Thoracic aorta (tissue), 2 donors: ENCODE measurements at regions not wholly inside any gene's neighbourhood (a gene's known extent, or its start where the extent isn't known, plus 50 kb on each side); places are given as distances from the start of the nearest gene placed in this dataset.

Experiments used
- ATAC-seq: fragments of 150-250 bp; one replicate; pipeline ENCODE4 v1.8.0; 2017; ENCODE audit warnings: low read depth; ENCODE audit not compliant: insufficient number of reproducible peaks, low FRiP score
- DNase-seq: peaks from one replicate; pipeline ENCODE4 v3.0.0-alpha.2; 2020; ENCODE audit warnings: low spot score
- H3K27ac ChIP-seq, 2 donors: fragments of 200-600 bp; sonication (generic); 1 replicate in 1 of 2; 2 replicates in 1 of 2; pipeline ENCODE4 v1.5.1; 2016; ENCODE audit warnings: mild to moderate bottlenecking in 2 of 2, moderate library complexity in 2 of 2
- H3K27me3 ChIP-seq: fragments of 200-600 bp; sonication (generic); replicated peaks from 2 replicates; pipeline ENCODE4 v1.6.0; 2016; ENCODE audit warnings: mild to moderate bottlenecking; ENCODE audit not compliant: insufficient read depth
- H3K36me3 ChIP-seq: fragments of 200-600 bp; sonication (generic); one replicate; pipeline ENCODE4 v1.5.1; 2016
- H3K4me1 ChIP-seq, 2 donors: fragments of 200-600 bp; sonication (generic); 1 replicate in 1 of 2; 2 replicates in 1 of 2; pipeline versions ENCODE4 v1.5.1 to v1.6.0; 2016; ENCODE audit warnings: low read depth in 2 of 2, mild to moderate bottlenecking in 1 of 2; ENCODE audit not compliant: control insufficient read depth in 1 of 2
- H3K4me3 ChIP-seq: fragments of 200-600 bp; sonication (generic); 2 replicates; pipeline ENCODE4 v1.5.1; 2016; ENCODE audit warnings: mild to moderate bottlenecking
- H3K9me3 ChIP-seq: fragments of 200-600 bp; sonication (generic); 2 replicates; pipeline ENCODE4 v1.5.1; 2016
- TF ChIP-seq, protein P1 (sequence below): fragments of 200-600 bp; sonication (generic); IDR thresholded peaks from one replicate; pipeline ENCODE4 v1.5.1; 2019; ENCODE audit warnings: antibody characterized with exemption

DNA sequence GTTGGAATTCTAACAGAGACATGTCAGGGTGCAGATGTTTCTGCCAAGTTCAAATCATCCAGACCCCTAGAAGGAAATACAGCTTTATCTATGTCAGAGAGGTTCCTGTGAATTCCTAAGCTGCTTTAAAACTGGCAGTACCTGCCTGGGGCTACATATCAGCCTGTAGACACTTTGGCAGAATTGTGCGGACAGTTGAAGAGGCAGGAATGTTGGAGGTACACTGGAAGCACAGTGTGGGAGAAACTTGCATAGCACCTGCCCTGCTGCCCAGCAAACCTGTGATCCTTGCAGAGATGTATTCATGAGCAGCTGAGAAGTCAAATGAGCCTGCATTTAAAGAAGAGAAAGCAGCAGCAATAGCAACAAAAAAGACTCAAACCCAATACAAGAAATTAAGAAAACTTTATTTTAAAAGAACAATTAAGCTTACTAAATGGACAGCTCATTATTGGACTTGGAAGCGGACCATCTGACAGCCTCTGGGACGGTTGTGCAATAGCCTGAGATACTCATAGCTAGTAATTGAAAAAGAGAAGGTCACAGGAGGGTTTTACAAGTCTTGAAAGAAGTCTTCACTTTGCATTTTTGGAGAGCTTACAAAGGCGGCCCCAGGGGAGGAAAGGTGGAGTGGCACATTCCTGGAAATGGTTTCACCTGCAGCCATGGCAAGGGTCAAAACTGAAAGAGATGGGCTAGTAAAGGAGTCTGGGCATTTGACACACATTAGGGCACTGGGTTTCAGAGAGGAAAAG, 280.9 kb upstream of the FLRT2 start:
- Histone ChIP-seq H3K27ac (no peak overlapping the region), H3K36me3 (no peaks in the 10 kb centered on the region), H3K9me3 (no peaks in the 10 kb centered on the region), H3K27me3 (no peaks in the 10 kb centered on the region), H3K4me3 (no peak overlapping the region), H3K4me1 (no peaks in the 10 kb centered on the region)
- ATAC-seq, result no peak
- TF ChIP-seq, protein P1, sequence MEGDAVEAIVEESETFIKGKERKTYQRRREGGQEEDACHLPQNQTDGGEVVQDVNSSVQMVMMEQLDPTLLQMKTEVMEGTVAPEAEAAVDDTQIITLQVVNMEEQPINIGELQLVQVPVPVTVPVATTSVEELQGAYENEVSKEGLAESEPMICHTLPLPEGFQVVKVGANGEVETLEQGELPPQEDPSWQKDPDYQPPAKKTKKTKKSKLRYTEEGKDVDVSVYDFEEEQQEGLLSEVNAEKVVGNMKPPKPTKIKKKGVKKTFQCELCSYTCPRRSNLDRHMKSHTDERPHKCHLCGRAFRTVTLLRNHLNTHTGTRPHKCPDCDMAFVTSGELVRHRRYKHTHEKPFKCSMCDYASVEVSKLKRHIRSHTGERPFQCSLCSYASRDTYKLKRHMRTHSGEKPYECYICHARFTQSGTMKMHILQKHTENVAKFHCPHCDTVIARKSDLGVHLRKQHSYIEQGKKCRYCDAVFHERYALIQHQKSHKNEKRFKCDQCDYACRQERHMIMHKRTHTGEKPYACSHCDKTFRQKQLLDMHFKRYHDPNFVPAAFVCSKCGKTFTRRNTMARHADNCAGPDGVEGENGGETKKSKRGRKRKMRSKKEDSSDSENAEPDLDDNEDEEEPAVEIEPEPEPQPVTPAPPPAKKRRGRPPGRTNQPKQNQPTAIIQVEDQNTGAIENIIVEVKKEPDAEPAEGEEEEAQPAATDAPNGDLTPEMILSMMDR, result no peak
- DNase-seq, result no peak

DNA sequence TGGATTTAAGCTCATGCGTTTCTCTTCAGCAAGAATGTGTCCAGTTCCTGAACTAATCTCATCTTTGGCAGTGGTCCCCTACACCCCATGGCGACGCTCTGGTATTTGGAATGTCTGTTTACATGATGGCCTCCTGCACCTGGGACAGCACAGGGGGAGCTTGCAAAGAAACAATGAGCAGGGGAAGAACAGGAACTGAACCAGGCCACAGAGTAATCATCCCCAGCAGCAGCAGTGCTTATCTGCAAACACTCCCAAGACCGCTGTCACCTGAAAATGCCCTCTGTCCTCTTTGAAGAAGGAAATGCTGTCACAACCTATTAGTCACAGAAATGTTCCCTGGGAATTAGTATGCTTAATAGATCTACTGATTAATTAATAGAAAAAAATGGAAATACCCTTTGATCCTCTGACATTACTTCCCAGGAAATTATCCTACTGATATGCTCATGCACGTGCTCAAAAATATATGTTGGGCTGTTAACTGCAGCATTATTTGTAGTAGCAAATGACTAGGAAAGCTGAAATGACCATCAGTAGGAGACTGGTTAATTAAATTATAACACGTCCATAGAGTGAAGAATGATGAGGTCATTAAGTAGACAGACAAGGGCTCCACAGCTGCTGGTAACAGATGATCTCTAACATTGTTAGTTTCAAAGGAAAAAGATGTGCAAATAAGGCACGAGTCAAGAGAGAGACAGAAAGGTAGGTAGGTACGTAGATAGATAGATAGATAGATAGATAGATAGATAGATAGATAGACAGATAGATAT, 279.3 kb upstream of the FLRT2 start:
- ATAC-seq (no peak), DNase-seq (no peak)
- H3K4me3 ChIP-seq, result no peak overlapping the region
- no peaks in the 10 kb centered on the region for H3K9me3 ChIP-seq
- no peak overlapping the region for H3K27ac ChIP-seq
- TF ChIP-seq, protein P1, result no peak
- H3K27me3 ChIP-seq, result no peaks in the 10 kb centered on the region
- H3K36me3 ChIP-seq, result no peaks in the 10 kb centered on the region
- no peaks in the 10 kb centered on the region for H3K4me1 ChIP-seq

DNA sequence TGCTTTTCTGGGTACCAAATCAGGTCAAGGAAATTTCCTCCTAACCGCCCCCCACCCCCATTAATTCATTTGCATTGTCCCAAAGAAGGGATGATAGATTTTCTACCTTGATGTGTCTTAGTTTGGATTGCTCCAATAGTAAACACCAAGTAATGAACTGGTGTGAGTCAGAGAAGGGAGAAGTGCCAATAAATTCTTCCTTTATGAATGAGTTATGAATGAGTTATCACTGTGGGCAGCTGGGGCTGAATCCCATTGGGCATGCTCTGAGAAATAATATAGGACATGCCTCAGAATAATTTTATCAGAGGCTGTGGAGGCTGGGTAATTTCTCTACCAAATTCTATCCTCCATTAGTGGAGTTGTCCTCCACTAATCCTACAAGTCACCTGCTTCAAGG, 277.9 kb upstream of the FLRT2 start:
- TF ChIP-seq, protein P1, result no peak
- Histone ChIP-seq H3K27ac (no peak overlapping the region), H3K27me3 (no peaks in the 10 kb centered on the region), H3K36me3 (no peaks in the 10 kb centered on the region), H3K4me1 (no peaks in the 10 kb centered on the region), H3K4me3 (no peak overlapping the region), H3K9me3 (no peaks in the 10 kb centered on the region)
- ATAC-seq, result no peak
- DNase-seq, result no peak

DNA sequence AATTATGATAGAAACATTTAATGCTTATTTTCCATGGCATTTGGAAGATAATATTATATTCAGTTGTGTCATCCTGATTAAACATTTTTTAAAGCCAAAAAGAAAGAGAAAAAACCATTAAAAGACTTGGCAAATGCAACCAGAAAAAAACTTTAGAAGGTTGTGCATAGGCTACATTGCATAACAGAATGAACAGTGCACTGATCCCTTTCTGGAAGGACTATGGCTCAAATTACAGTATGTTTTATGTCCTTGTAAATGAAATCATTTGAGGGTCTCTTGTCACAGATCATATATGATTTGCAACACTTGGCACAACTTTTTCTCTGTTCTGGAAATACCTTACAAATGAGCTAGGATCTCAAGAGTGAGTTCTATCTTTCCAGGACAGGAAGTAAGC, 275.2 kb upstream of the FLRT2 start:
- Histone ChIP-seq H3K4me1 (no peaks in the 10 kb centered on the region), H3K27me3 (no peaks in the 10 kb centered on the region), H3K9me3 (no peaks in the 10 kb centered on the region), H3K4me3 (no peak overlapping the region), H3K36me3 (no peaks in the 10 kb centered on the region), H3K27ac (no peak overlapping the region)
- TF ChIP-seq, protein P1, result no peak
- DNase-seq (no peak), ATAC-seq (no peak)

DNA sequence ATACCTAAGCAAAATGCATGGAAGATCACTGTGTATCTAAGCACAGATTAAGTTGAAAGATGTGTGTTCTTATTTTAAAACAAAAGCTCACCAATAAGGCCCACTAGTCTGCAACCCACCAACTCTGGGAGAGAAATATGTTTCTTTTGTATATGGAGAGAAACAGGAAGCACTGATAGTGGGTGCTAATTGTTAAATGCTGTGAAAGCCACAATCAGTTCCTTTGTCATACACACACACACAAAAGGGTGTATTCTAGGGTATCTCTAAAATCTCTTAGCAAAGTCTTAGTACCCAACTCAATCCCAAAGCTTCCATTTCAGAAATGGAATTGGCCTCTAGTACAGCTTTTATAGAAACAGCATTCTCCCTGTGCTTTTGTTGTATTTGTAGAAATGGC, 272.7 kb upstream of the FLRT2 start:
- Histone ChIP-seq H3K9me3 (no peaks in the 10 kb centered on the region), H3K27me3 (no peaks in the 10 kb centered on the region), H3K4me3 (no peak overlapping the region), H3K36me3 (no peaks in the 10 kb centered on the region), H3K27ac (no peak overlapping the region), H3K4me1 (no peaks in the 10 kb centered on the region)
- TF ChIP-seq, protein P1, result no peak
- DNase-seq (no peak), ATAC-seq (no peak)
